HCT116 (cell line): ENCODE measurements at regions not wholly inside any gene's neighbourhood (a gene's known extent, or its start where the extent isn't known, plus 50 kb on each side); places are given as distances from the start of the nearest gene placed in this dataset.

Experiments used
- ATAC-seq: fragments of 200-7000 bp; cut with Tn5 transposase; 2 replicates; pipeline ENCODE4 v1.9.1; 2020; ENCODE audit warnings: mild to moderate bottlenecking, moderate library complexity
- BruUV-seq: library from RNA; stranded (reverse); fragments of 400-500 nt; replicated peaks from 2 replicates; lab custom pipeline; 2021; lab: Mats Ljungman, UMichigan
- CTCF ChIA-PET: fragments of 300-600 bp; sonication (Branson Sonifier 250); formaldehyde crosslinking; loops from one replicate; lab custom pipeline; 2021; ENCODE audit warnings: antibody characterized with exemption; lab: Charles Lee
- POLR2A ChIA-PET: fragments of 300-600, 350-600 bp; sonication (Branson Sonifier 250); formaldehyde crosslinking; loops from one replicate; lab custom pipeline; 2021; ENCODE audit warnings: antibody characterized with exemption; lab: Charles Lee
- RAD21 ChIA-PET, 2 experiments: fragments of 300-600 bp; sonication (Branson Sonifier 250); formaldehyde crosslinking; loops; one replicate each; lab custom pipeline; 2023; ENCODE audit warnings: low total read pairs in 2 of 2; ENCODE audit not compliant: uncharacterized antibody in 2 of 2, unreplicated experiment in 2 of 2, low non-redundant PET in 1 of 2; lab: Charles Lee
- DNase-seq: peaks from one replicate; pipeline ENCODE4 v3.0.0-alpha.2; 2010; ENCODE audit warnings: low read depth, low spot score
- H2AFZ ChIP-seq: fragments of 200-600 bp; shearing (Covaris generic), sonication (generic); 2 replicates; pipeline ENCODE4 v1.6.1; 2017; ENCODE audit warnings: low read depth, mixed run types, mixed read lengths, antibody characterized with exemption, low read length; ENCODE audit not compliant: poor library complexity, severe bottlenecking
- H3K27ac ChIP-seq: 2 replicates; pipeline ENCODE4 v1.5.1; 2012; ENCODE audit warnings: low read depth, low read length
- H3K27me3 ChIP-seq: fragments of 200-600 bp; sonication (generic); 2 replicates; pipeline ENCODE4 v1.6.1; 2016; ENCODE audit warnings: mixed run types, low read length, mixed read lengths; ENCODE audit not compliant: insufficient read depth
- H3K36me3 ChIP-seq, 2 experiments: fragments of 200-500 bp in 1 of 2; fragments of 200-600 bp in 1 of 2; sonication (Bioruptor generic) in 1 of 2; sonication (generic) in 1 of 2; 2 replicates each; pipeline versions ENCODE4 v1.5.1 to v1.6.1; 2014 to 2016; ENCODE audit warnings: low read length in 2 of 2, inconsistent platforms in 1 of 2, mixed read lengths in 1 of 2, mixed run types in 1 of 2; ENCODE audit not compliant: insufficient read depth in 2 of 2, control insufficient read depth in 1 of 2
- H3K4me1 ChIP-seq, 2 experiments: fragments of 200-600 bp in 1 of 2; sonication (generic) in 1 of 2; 2 replicates each; pipeline versions ENCODE4 v1.5.1 to v1.6.1; 2012 to 2017; ENCODE audit warnings: low read length in 2 of 2, inconsistent platforms in 1 of 2, mild to moderate bottlenecking in 1 of 2, mixed read lengths in 1 of 2, mixed run types in 1 of 2, moderate library complexity in 1 of 2; ENCODE audit not compliant: insufficient read depth in 2 of 2, control insufficient read depth in 1 of 2
- H3K4me2 ChIP-seq: fragments of 200-600 bp; sonication (generic); 2 replicates; pipeline ENCODE4 v1.6.1; 2017; ENCODE audit warnings: mixed run types, low read length, mixed read lengths
- H3K4me3 ChIP-seq, 2 experiments: fragments of 200-600 bp in 1 of 2; sonication (generic) in 1 of 2; replicated peaks in 1 of 2; 2 replicates each; pipeline ENCODE4 v1.5.1; 2011 to 2016; ENCODE audit warnings: low read length in 2 of 2, control low read depth in 1 of 2, low read depth in 1 of 2, mild to moderate bottlenecking in 1 of 2, mixed read lengths in 1 of 2, mixed run types in 1 of 2
- H3K79me2 ChIP-seq: fragments of 200-600 bp; sonication (generic); 2 replicates; pipeline ENCODE4 v1.6.1; 2017; ENCODE audit warnings: mild to moderate bottlenecking, mixed run types, low read length, moderate library complexity, mixed read lengths; ENCODE audit not compliant: insufficient read depth
- H3K9ac ChIP-seq: fragments of 200-600 bp; sonication (generic); 2 replicates; pipeline ENCODE4 v1.6.1; 2016; ENCODE audit warnings: low read length, mixed read lengths
- H3K9me2 ChIP-seq: fragments of 200-600 bp; sonication (generic), shearing (Covaris generic); 2 replicates; pipeline ENCODE4 v1.6.1; 2017; ENCODE audit warnings: mixed run types, mild to moderate bottlenecking, moderate library complexity; ENCODE audit not compliant: insufficient read depth
- H3K9me3 ChIP-seq, 2 experiments: fragments of 200-500 bp in 1 of 2; fragments of 200-600 bp in 1 of 2; sonication (Bioruptor generic) in 1 of 2; sonication (generic) in 1 of 2; 2 replicates each; pipeline ENCODE4 v1.6.1; 2014 to 2017; ENCODE audit warnings: low read length in 2 of 2, mixed read lengths in 2 of 2, inconsistent platforms in 1 of 2, low read depth in 1 of 2, mild to moderate bottlenecking in 1 of 2, mixed run types in 1 of 2, moderate library complexity in 1 of 2; ENCODE audit not compliant: control insufficient read depth in 1 of 2, insufficient read depth in 1 of 2
- H4K20me1 ChIP-seq: fragments of 200-600 bp; sonication (generic), shearing (Covaris generic); 2 replicates; pipeline ENCODE4 v1.6.1; 2017; ENCODE audit warnings: mixed run types, mild to moderate bottlenecking, moderate library complexity; ENCODE audit not compliant: insufficient read depth
- EGR1 ChIP-seq: IDR thresholded peaks from 2 replicates; pipeline ENCODE4 v1.6.1; 2012; ENCODE audit warnings: low read depth
- ELF1 ChIP-seq: IDR thresholded peaks from 2 replicates; pipeline ENCODE4 v1.6.1; 2012; ENCODE audit warnings: low read depth, borderline replicate concordance
- EZH2 ChIP-seq: fragments of 200-600 bp; sonication (generic); IDR thresholded peaks from 2 replicates; pipeline ENCODE4 v1.6.1; 2017; ENCODE audit warnings: antibody characterized with exemption, mixed run types
- EZH2phosphoT487 ChIP-seq: fragments of 200-600 bp; IDR thresholded peaks from 2 replicates; pipeline ENCODE4 v1.6.1; 2018; ENCODE audit warnings: antibody characterized with exemption, borderline replicate concordance
- JUND ChIP-seq: IDR thresholded peaks from 2 replicates; pipeline ENCODE4 v1.6.1; 2012
- POLR2A ChIP-seq: IDR thresholded peaks from 2 replicates; pipeline ENCODE4 v1.7.0; 2011; ENCODE audit warnings: borderline replicate concordance; ENCODE audit not compliant: insufficient read depth, insufficient read length; ENCODE audit errors: extremely low read depth
- POLR2AphosphoS5 ChIP-seq: IDR thresholded peaks from 2 replicates; pipeline ENCODE4 v1.6.1; 2011; ENCODE audit warnings: mild to moderate bottlenecking, low read depth, low read length, moderate library complexity
- RAD21 ChIP-seq: IDR thresholded peaks from 2 replicates; pipeline ENCODE4 v1.6.1; 2012; ENCODE audit warnings: low read depth, mild to moderate bottlenecking
- REST ChIP-seq: IDR thresholded peaks from 2 replicates; pipeline ENCODE4 v1.6.1; 2012; ENCODE audit warnings: low read depth
- SP1 ChIP-seq: IDR thresholded peaks from 2 replicates; pipeline ENCODE4 v1.6.1; 2012; ENCODE audit warnings: low read depth
- YY1 ChIP-seq: IDR thresholded peaks from 2 replicates; pipeline ENCODE4 v1.6.1; 2011; ENCODE audit warnings: low read length, low read depth, moderate library complexity, mild to moderate bottlenecking; ENCODE audit not compliant: insufficient replicate concordance; ENCODE audit errors: extremely low read depth
- ZFX ChIP-seq: fragments of 450-650 bp; IDR thresholded peaks from 2 replicates; pipeline ENCODE4 v1.6.1; 2017
- ZNF274 ChIP-seq: fragments of 200-500 bp; sonication (Bioruptor generic); IDR thresholded peaks from 2 replicates; pipeline ENCODE4 v1.6.1; 2014; ENCODE audit warnings: mild to moderate bottlenecking, low read depth, low read length, inconsistent platforms
- intact Hi-C: fragments of 100-400 bp; cut with micrococcal nuclease; formaldehyde crosslinking; loops from 2 replicates; pipeline ENCODE4 v1.10.0; 2022
- TF ChIP-seq, protein P1 (sequence below), 3 experiments: fragments of 200-600 bp in 1 of 3; sonication (generic) in 1 of 3; IDR thresholded peaks in 2 of 3; conservative IDR thresholded peaks in 1 of 3; 2 replicates each; pipeline ENCODE4 v1.5.1; 2012 to 2017; ENCODE audit warnings: low read depth in 2 of 3, low read length in 2 of 3, antibody characterized with exemption in 1 of 3, borderline replicate concordance in 1 of 3, control low read depth in 1 of 3, mild to moderate bottlenecking in 1 of 3, mixed read lengths in 1 of 3, mixed run types in 1 of 3, moderate library complexity in 1 of 3; ENCODE audit not compliant: insufficient read depth in 1 of 3
- TF ChIP-seq, protein P2 (sequence below): IDR thresholded peaks from 2 replicates; pipeline ENCODE4 v1.6.1; 2011; ENCODE audit warnings: mild to moderate bottlenecking, low read length, moderate library complexity; ENCODE audit not compliant: insufficient replicate concordance; ENCODE audit errors: extremely low read depth
- TF ChIP-seq, protein P3 (sequence below): IDR thresholded peaks from 2 replicates; pipeline ENCODE4 v1.6.1; 2012

GRCh38 chr5:42874621-42875198 is 63.0 kb upstream of the SELENOP start:
- intact Hi-C loops = no loop called here
- no peaks in the 10 kb centered on the region for H3K27me3 ChIP-seq
- RAD21 ChIA-PET = no interaction called here
- CTCF ChIA-PET = no interaction called here
- no peaks in the 10 kb centered on the region for H3K79me2 ChIP-seq
- H3K4me3 ChIP-seq = no peak overlapping the region
- no peaks in the 10 kb centered on the region for H3K9me2 ChIP-seq
- no peak overlapping the region for H3K9ac ChIP-seq
- no peak overlapping the region for H3K4me2 ChIP-seq
- TF ChIP-seq ZFX (no peak), JUND (no peak), REST (no peak), RAD21 (no peak), ELF1 (no peak), SP1 (no peak), EZH2phosphoT487 (no peak), EGR1 (no peak), POLR2AphosphoS5 (no peak), EZH2 (no peak), YY1 (no peak), POLR2A (no peak), ZNF274 (no peak)
- TF ChIP-seq, protein P1, sequence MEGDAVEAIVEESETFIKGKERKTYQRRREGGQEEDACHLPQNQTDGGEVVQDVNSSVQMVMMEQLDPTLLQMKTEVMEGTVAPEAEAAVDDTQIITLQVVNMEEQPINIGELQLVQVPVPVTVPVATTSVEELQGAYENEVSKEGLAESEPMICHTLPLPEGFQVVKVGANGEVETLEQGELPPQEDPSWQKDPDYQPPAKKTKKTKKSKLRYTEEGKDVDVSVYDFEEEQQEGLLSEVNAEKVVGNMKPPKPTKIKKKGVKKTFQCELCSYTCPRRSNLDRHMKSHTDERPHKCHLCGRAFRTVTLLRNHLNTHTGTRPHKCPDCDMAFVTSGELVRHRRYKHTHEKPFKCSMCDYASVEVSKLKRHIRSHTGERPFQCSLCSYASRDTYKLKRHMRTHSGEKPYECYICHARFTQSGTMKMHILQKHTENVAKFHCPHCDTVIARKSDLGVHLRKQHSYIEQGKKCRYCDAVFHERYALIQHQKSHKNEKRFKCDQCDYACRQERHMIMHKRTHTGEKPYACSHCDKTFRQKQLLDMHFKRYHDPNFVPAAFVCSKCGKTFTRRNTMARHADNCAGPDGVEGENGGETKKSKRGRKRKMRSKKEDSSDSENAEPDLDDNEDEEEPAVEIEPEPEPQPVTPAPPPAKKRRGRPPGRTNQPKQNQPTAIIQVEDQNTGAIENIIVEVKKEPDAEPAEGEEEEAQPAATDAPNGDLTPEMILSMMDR (IDR thresholded peaks at IDR 0.05 in 2 of 3, conservative IDR thresholded peaks at IDR 0.05 in 1 of 3; ENCODE audit: borderline replicate concordance in 1 of 3, insufficient read depth in 1 of 3, low read depth in 2 of 3, low read length in 2 of 3) = no peak
- TF ChIP-seq, protein P2, sequence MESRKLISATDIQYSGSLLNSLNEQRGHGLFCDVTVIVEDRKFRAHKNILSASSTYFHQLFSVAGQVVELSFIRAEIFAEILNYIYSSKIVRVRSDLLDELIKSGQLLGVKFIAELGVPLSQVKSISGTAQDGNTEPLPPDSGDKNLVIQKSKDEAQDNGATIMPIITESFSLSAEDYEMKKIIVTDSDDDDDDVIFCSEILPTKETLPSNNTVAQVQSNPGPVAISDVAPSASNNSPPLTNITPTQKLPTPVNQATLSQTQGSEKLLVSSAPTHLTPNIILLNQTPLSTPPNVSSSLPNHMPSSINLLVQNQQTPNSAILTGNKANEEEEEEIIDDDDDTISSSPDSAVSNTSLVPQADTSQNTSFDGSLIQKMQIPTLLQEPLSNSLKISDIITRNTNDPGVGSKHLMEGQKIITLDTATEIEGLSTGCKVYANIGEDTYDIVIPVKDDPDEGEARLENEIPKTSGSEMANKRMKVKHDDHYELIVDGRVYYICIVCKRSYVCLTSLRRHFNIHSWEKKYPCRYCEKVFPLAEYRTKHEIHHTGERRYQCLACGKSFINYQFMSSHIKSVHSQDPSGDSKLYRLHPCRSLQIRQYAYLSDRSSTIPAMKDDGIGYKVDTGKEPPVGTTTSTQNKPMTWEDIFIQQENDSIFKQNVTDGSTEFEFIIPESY = no peak
- TF ChIP-seq, protein P3, sequence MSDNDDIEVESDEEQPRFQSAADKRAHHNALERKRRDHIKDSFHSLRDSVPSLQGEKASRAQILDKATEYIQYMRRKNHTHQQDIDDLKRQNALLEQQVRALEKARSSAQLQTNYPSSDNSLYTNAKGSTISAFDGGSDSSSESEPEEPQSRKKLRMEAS = no peak
- no peak overlapping the region for H3K27ac ChIP-seq
- POLR2A ChIA-PET = no interaction called here
- no TSS peak for BruUV-seq
- ATAC-seq (no peak), DNase-seq (no peak)
- no peaks in the 10 kb centered on the region for H3K9me3 ChIP-seq
- H2AFZ ChIP-seq = no peak overlapping the region
- no peaks in the 10 kb centered on the region for H4K20me1 ChIP-seq
- H3K36me3 ChIP-seq = no peaks in the 10 kb centered on the region
- H3K4me1 ChIP-seq = peaks cover 0 to 8% of the 10 kb centered on the region in 2 experiments; a peak in 1 of 4 replicates
